ENCODE measurements at regions not wholly inside any gene's neighbourhood (a gene's known extent, or its start where the extent isn't known, plus 50 kb on each side); places are given as distances from the start of the nearest gene placed in this dataset.

- TF ChIP-seq USF1 (IDR thresholded peaks at IDR 0.05; ENCODE audit: borderline replicate concordance, extremely low read length, insufficient read depth, low read depth, low read length) (no peak), PRDM15 (CRISPR knock-in tag; IDR thresholded peaks at IDR 0.05) (no peak), MTA2 (IDR thresholded peaks at IDR 0.05; ENCODE audit: low read depth) (peak; percentile 82), CBX3 (IDR thresholded peaks at IDR 0.05; ENCODE audit: borderline replicate concordance, low read depth) (no peak), MYC (IDR thresholded peaks at IDR 0.05; ENCODE audit: insufficient read depth, insufficient read length, insufficient replicate concordance, low read length, severe bottlenecking) (no peak), MYB (IDR thresholded peaks at IDR 0.05; ENCODE audit: borderline replicate concordance, low read depth, low read length) (no peak; the same call in 1 of the 2 replicates), RBBP5 (conservative IDR thresholded peaks at IDR 0.05) (no peak), ZNF217 (IDR thresholded peaks at IDR 0.05) (peak; percentile 15), TAF1 (IDR thresholded peaks at IDR 0.05; ENCODE audit: borderline replicate concordance, low read depth, low read length) (no peak), ATF7 (IDR thresholded peaks at IDR 0.05; ENCODE audit: low read depth) (peak; percentile 74), SIX5 (IDR thresholded peaks at IDR 0.05; ENCODE audit: low read depth, low read length, severe bottlenecking) (no peak), ASH2L (IDR thresholded peaks at IDR 0.05; ENCODE audit: borderline replicate concordance, low read depth) (no peak), MEF2A (IDR thresholded peaks at IDR 0.05; ENCODE audit: insufficient read depth, low read depth, low read length) (peak; percentile 93), HDAC6 (IDR thresholded peaks at IDR 0.05; ENCODE audit: unreplicated experiment) (no peak), HDGF (IDR thresholded peaks at IDR 0.05) (no peak), SREBF2 (IDR thresholded peaks at IDR 0.05; ENCODE audit: low read length) (no peak), CBFB (IDR thresholded peaks at IDR 0.05; ENCODE audit: low read depth) (no peak), NR2C2 (IDR thresholded peaks at IDR 0.05; ENCODE audit: borderline replicate concordance, control insufficient read depth, insufficient read length, low read depth) (no peak), HSF1 (IDR thresholded peaks at IDR 0.05; ENCODE audit: low read depth, low read length) (no peak), SRF (IDR thresholded peaks at IDR 0.05; ENCODE audit: low read depth in 2 of 2, low read length in 2 of 2) (0 out of 4 replicates have a peak, but pooled peaks of 1 of the 2 experiments have one; percentile 30), POU2F2 (IDR thresholded peaks at IDR 0.05; ENCODE audit: borderline replicate concordance, low read depth, low read length) (no peak; the same call in 2 of the 3 replicates), BCLAF1 (IDR thresholded peaks at IDR 0.05) (no peak)
These were observed 182.8 kb upstream of the PHYHIPL start (continued) for GRCh38 chr10:58993480-58994221.

Data from GM12878 (cell line).